Activated CD4-positive, alpha-beta memory T cell treated with anti-CD3 and anti-CD28 coated beads for 36 hours (primary cell): ENCODE measurements at regions not wholly inside any gene's neighbourhood (a gene's known extent, or its start where the extent isn't known, plus 50 kb on each side); places are given as distances from the start of the nearest gene placed in this dataset.
"Not testable (repeated sequence)": the region's sequence is repeated elsewhere in the genome, so short reads cannot be mapped to it uniquely, and the experiment has no call there.

ENCODE experiments used
- CTCF ChIA-PET: fragments of 350-600 bp; sonication (Branson Sonifier 250); formaldehyde crosslinking; loops from one replicate; lab custom pipeline; 2021; ENCODE audit warnings: antibody characterized with exemption, inconsistent platforms; lab: Charles Lee
- POLR2A ChIA-PET: fragments of 350-600 bp; sonication (Branson Sonifier 250); formaldehyde crosslinking; loops from one replicate; lab custom pipeline; 2021; ENCODE audit warnings: antibody characterized with exemption; lab: Charles Lee
- DNase-seq: peaks from one replicate; pipeline ENCODE4 v3.0.0-alpha.2; 2020
- H3K27ac Mint-ChIP-seq: one replicate; pipeline ENCODE4 v1.8.0; 2021; ENCODE audit warnings: mixed read lengths
- H3K27me3 Mint-ChIP-seq: one replicate; pipeline ENCODE4 v1.8.0; 2021; ENCODE audit warnings: mixed read lengths
- H3K36me3 Mint-ChIP-seq: one replicate; pipeline ENCODE4 v1.8.0; 2021; ENCODE audit warnings: mixed read lengths
- H3K4me1 Mint-ChIP-seq: one replicate; pipeline ENCODE4 v1.8.0; 2021; ENCODE audit warnings: low read depth, mixed read lengths
- H3K4me3 Mint-ChIP-seq: one replicate; pipeline ENCODE4 v1.8.0; 2021; ENCODE audit warnings: mild to moderate bottlenecking, mixed read lengths
- H3K9me3 Mint-ChIP-seq: one replicate; pipeline ENCODE4 v1.8.0; 2021; ENCODE audit warnings: mixed read lengths
- intact Hi-C: fragments of 100-400 bp; cut with micrococcal nuclease; formaldehyde crosslinking; loops from one replicate; pipeline ENCODE4 v1.15.1; 2023

GRCh38 chr22:48823941-48824340, 1003.7 kb downstream of the BRD1 start:
- DNase-seq = no peak
- H3K9me3 Mint-ChIP-seq = no peaks in the 10 kb centered on the region
- no peaks in the 10 kb centered on the region for H3K36me3 Mint-ChIP-seq
- ChIA-PET CTCF (no interaction called here), POLR2A (no interaction called here)
- no peak overlapping the region for H3K27ac Mint-ChIP-seq
- intact Hi-C loops = no loop called here
- H3K4me3 Mint-ChIP-seq = no peak overlapping the region
- H3K4me1 Mint-ChIP-seq = no peaks in the 10 kb centered on the region
- H3K27me3 Mint-ChIP-seq = peaks cover 7% of the 10 kb centered on the region

GRCh38 chr22:48822278-48823233, 1005.1 kb downstream of the BRD1 start:
- H3K4me3 Mint-ChIP-seq = no peak overlapping the region
- intact Hi-C loops = no loop called here
- peaks cover 7% of the 10 kb centered on the region for H3K27me3 Mint-ChIP-seq
- CTCF ChIA-PET = no interaction called here
- H3K27ac Mint-ChIP-seq = no peak overlapping the region
- no peaks in the 10 kb centered on the region for H3K36me3 Mint-ChIP-seq
- no peaks in the 10 kb centered on the region for H3K4me1 Mint-ChIP-seq
- no peaks in the 10 kb centered on the region for H3K9me3 Mint-ChIP-seq
- POLR2A ChIA-PET = no interaction called here
- no peak for DNase-seq

GRCh38 chr22:48821727-48822126, 1005.9 kb downstream of the BRD1 start:
- CTCF ChIA-PET = no interaction called here
- Mint-ChIP-seq H3K9me3 (no peaks in the 10 kb centered on the region), H3K27ac (no peak overlapping the region), H3K27me3 (peaks cover 7% of the 10 kb centered on the region), H3K4me1 (no peaks in the 10 kb centered on the region), H3K36me3 (no peaks in the 10 kb centered on the region), H3K4me3 (no peak overlapping the region)
- no peak for DNase-seq
- POLR2A ChIA-PET = no interaction called here
- intact Hi-C loops = no loop called here

DNA sequence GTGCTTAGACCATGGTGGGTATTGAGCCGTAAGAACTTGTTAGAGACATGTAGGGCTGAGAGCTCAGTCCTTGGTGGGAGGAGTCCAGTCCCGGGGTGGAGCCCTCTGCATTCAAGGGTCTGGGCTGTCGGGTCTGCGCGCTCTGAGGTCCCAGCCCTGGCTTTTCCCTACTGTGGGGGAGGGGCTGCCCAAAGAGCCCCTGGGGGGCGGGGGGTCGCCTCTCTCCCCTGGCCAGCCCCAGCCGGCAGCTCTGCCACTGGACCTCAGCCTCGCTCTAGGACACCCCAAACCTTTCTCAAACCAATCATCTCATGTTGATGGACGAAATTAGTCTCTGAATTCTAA, 1006.4 kb downstream of the BRD1 start:
- Mint-ChIP-seq H3K36me3 (no peaks in the 10 kb centered on the region), H3K9me3 (no peaks in the 10 kb centered on the region), H3K27me3 (peaks cover 9% of the 10 kb centered on the region), H3K4me3 (no peak overlapping the region), H3K27ac (no peak overlapping the region), H3K4me1 (no peaks in the 10 kb centered on the region)
- ChIA-PET CTCF (no interaction called here), POLR2A (no interaction called here)
- DNase-seq = no peak
- intact Hi-C loops = no loop called here

- H3K27me3 Mint-ChIP-seq = peaks cover 7% of the 10 kb centered on the region
- ChIA-PET CTCF (no interaction called here), POLR2A (no interaction called here)
- no peak for DNase-seq
- H3K9me3 Mint-ChIP-seq = no peaks in the 10 kb centered on the region
- H3K36me3 Mint-ChIP-seq = no peaks in the 10 kb centered on the region
- no peak overlapping the region for H3K27ac Mint-ChIP-seq
- H3K4me3 Mint-ChIP-seq = no peak overlapping the region
- no peaks in the 10 kb centered on the region for H3K4me1 Mint-ChIP-seq
- intact Hi-C loops = no loop called here
These were observed 1007.0 kb downstream of the BRD1 start for GRCh38 chr22:48820481-48821345.

- peaks cover 6% of the 10 kb centered on the region for H3K27me3 Mint-ChIP-seq
- H3K36me3 Mint-ChIP-seq = no peaks in the 10 kb centered on the region
- no peak overlapping the region for H3K27ac Mint-ChIP-seq
- H3K9me3 Mint-ChIP-seq = no peaks in the 10 kb centered on the region
- CTCF ChIA-PET = interaction anchor here (0.7 kb wide), 1 partner anchor 101 kb away, joined by 3 read pairs; no protein-coding TSS in a partner anchor
- no peak overlapping the region for H3K4me3 Mint-ChIP-seq
- POLR2A ChIA-PET = no interaction called here
- no peak for DNase-seq
- no peaks in the 10 kb centered on the region for H3K4me1 Mint-ChIP-seq
- intact Hi-C loops = no loop called here
These were observed 1007.7 kb downstream of the BRD1 start for GRCh38 chr22:48819961-48820360.

- Mint-ChIP-seq H3K36me3 (no peaks in the 10 kb centered on the region), H3K27me3 (peaks cover 4% of the 10 kb centered on the region), H3K27ac (no peak overlapping the region), H3K9me3 (no peaks in the 10 kb centered on the region), H3K4me1 (no peaks in the 10 kb centered on the region), H3K4me3 (no peak overlapping the region)
- ChIA-PET POLR2A (no interaction called here), CTCF (interaction anchor here (0.7 kb wide), 1 partner anchor 100 kb away, joined by 3 read pairs; no protein-coding TSS in a partner anchor)
- DNase-seq = no peak
- intact Hi-C loops = no loop called here
These were observed 1008.4 kb downstream of the BRD1 start for GRCh38 chr22:48819232-48819631.

DNA sequence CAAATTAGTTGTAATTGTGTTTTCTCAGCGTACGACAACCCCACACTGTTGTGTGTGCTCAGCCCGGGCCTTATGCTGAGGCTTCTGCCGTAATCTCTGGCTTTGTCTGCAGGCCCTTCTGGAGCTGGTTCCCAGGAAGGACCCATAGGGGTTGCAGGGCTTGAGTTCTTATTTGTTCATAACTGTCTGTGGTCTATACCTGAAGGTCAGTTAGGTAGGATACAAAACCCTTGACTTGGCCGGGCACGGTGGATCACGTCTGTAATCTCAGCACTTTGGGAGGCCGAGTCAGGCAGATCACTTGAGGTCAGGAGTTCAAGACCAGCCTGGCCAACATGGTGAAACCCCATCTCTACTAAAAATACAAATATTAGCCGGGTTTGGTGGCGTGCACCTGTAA, 1010.2 kb downstream of the BRD1 start:
- H3K9me3 Mint-ChIP-seq, DNase-seq, CTCF ChIA-PET, H3K4me3 Mint-ChIP-seq, H3K27ac Mint-ChIP-seq, H3K36me3 Mint-ChIP-seq, intact Hi-C loops, H3K27me3 Mint-ChIP-seq, POLR2A ChIA-PET, H3K4me1 Mint-ChIP-seq: not testable (repeated sequence)

DNA sequence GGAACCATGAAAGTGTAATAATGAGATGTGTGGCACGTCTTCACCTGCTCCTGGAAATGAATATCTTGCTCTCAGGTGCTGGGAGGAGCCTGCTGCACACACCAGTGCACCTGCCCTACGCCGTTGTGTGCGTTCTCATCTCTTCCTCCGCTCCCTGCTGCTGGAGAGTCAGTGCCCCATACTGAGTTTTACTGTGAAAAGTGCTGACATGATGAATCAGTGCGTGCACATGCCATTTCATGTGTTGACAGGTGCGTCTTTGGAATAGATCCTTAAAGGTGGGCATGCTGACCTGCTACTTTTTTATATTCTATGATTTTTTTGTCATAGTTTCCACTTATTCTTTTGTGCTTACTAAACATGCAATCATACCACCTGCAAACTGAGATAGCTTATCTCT, 1015.8 kb downstream of the BRD1 start:
- ChIA-PET CTCF (no interaction called here), POLR2A (no interaction called here)
- no peak overlapping the region for H3K27ac Mint-ChIP-seq
- H3K4me3 Mint-ChIP-seq = no peak overlapping the region
- no peak for DNase-seq
- peaks cover 1% of the 10 kb centered on the region for H3K27me3 Mint-ChIP-seq
- no peaks in the 10 kb centered on the region for H3K9me3 Mint-ChIP-seq
- H3K36me3 Mint-ChIP-seq = no peaks in the 10 kb centered on the region
- intact Hi-C loops = no loop called here
- H3K4me1 Mint-ChIP-seq = no peaks in the 10 kb centered on the region

- ChIA-PET CTCF (no interaction called here), POLR2A (no interaction called here)
- intact Hi-C loops = no loop called here
- DNase-seq = no peak
- no peak overlapping the region for H3K27ac Mint-ChIP-seq
- no peaks in the 10 kb centered on the region for H3K4me1 Mint-ChIP-seq
- H3K27me3 Mint-ChIP-seq = no peaks in the 10 kb centered on the region
- no peaks in the 10 kb centered on the region for H3K36me3 Mint-ChIP-seq
- no peaks in the 10 kb centered on the region for H3K9me3 Mint-ChIP-seq
- no peak overlapping the region for H3K4me3 Mint-ChIP-seq
These were observed 1019.4 kb downstream of the BRD1 start for GRCh38 chr22:48808038-48808960.

GRCh38 chr22:48807155-48807554, 1020.5 kb downstream of the BRD1 start:
- Mint-ChIP-seq H3K4me1 (no peaks in the 10 kb centered on the region), H3K4me3 (no peak overlapping the region), H3K27ac (no peak overlapping the region), H3K36me3 (no peaks in the 10 kb centered on the region), H3K27me3 (no peaks in the 10 kb centered on the region), H3K9me3 (no peaks in the 10 kb centered on the region)
- ChIA-PET CTCF (no interaction called here), POLR2A (no interaction called here)
- intact Hi-C loops = no loop called here
- no peak for DNase-seq
